Neutrophil (primary cell): ENCODE measurements at regions not wholly inside any gene's neighbourhood (a gene's known extent, or its start where the extent isn't known, plus 50 kb on each side); places are given as distances from the start of the nearest gene placed in this dataset.

ENCODE experiments used
- H3K27ac ChIP-seq: fragments of 200-600 bp; sonication (generic); 2 replicates; pipeline ENCODE4 v1.5.1; 2016; ENCODE audit warnings: mild to moderate bottlenecking, moderate library complexity
- H3K27me3 ChIP-seq: fragments of 200-600 bp; sonication (generic); 2 replicates; pipeline ENCODE4 v1.6.0; 2016; ENCODE audit warnings: mild to moderate bottlenecking
- H3K36me3 ChIP-seq: fragments of 200-600 bp; sonication (generic); 2 replicates; pipeline ENCODE4 v1.5.1; 2017
- H3K4me1 ChIP-seq, 2 experiments: fragments of 200-600 bp in 1 of 2; sonication (generic) in 1 of 2; 1 replicate in 1 of 2; 2 replicates in 1 of 2; pipeline versions ENCODE4 v1.5.1 to v1.6.1; 2013 to 2016; ENCODE audit warnings: low read depth in 1 of 2, low read length in 1 of 2, mild to moderate bottlenecking in 1 of 2, moderate library complexity in 1 of 2; ENCODE audit not compliant: control insufficient read depth in 1 of 2, insufficient read depth in 1 of 2
- H3K4me3 ChIP-seq, 2 experiments: fragments of 200-600 bp in 1 of 2; sonication (generic) in 1 of 2; 1 replicate in 1 of 2; 2 replicates in 1 of 2; pipeline ENCODE4 v1.5.1; 2013 to 2016; ENCODE audit warnings: low read depth in 1 of 2, low read length in 1 of 2, mild to moderate bottlenecking in 1 of 2, moderate library complexity in 1 of 2
- H3K9me3 ChIP-seq: fragments of 200-600 bp; sonication (generic); 2 replicates; pipeline ENCODE4 v1.5.1; 2016
- CTCF ChIP-seq: fragments of 200-600 bp; sonication (generic); IDR thresholded peaks from 2 replicates; pipeline ENCODE4 v1.5.1; 2016; ENCODE audit warnings: antibody characterized with exemption

DNA sequence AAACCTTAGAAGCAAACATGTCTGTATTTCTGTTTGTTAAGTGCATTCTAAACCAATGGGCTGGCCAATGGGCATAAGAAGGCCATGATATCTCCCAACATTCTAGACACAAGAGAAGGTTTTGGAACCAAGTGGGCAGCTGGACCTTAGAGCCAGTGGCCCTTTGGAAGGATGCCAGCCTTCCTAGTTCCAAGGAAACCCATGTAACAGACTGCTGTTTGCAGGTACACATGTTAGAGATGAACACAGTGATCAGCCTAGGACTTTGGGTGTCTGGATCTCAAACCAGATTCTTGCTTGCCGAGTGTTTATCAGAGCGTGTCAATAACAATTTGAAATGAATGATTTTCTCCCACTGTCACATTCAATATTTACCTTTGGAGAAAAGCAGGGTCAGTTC lies 97.5 kb upstream of the COPS8 start:
- Histone ChIP-seq H3K9me3 (no peaks in the 10 kb centered on the region), H3K36me3 (no peaks in the 10 kb centered on the region), H3K27ac (peak overlapping the region; percentile 94), H3K4me1 (peaks cover 40 to 45% of the 10 kb centered on the region in 2 experiments), H3K4me3 (peak overlapping the region in 1 of 2 experiments; percentile 55), H3K27me3 (no peaks in the 10 kb centered on the region)
- no peak for TF ChIP-seq CTCF

DNA sequence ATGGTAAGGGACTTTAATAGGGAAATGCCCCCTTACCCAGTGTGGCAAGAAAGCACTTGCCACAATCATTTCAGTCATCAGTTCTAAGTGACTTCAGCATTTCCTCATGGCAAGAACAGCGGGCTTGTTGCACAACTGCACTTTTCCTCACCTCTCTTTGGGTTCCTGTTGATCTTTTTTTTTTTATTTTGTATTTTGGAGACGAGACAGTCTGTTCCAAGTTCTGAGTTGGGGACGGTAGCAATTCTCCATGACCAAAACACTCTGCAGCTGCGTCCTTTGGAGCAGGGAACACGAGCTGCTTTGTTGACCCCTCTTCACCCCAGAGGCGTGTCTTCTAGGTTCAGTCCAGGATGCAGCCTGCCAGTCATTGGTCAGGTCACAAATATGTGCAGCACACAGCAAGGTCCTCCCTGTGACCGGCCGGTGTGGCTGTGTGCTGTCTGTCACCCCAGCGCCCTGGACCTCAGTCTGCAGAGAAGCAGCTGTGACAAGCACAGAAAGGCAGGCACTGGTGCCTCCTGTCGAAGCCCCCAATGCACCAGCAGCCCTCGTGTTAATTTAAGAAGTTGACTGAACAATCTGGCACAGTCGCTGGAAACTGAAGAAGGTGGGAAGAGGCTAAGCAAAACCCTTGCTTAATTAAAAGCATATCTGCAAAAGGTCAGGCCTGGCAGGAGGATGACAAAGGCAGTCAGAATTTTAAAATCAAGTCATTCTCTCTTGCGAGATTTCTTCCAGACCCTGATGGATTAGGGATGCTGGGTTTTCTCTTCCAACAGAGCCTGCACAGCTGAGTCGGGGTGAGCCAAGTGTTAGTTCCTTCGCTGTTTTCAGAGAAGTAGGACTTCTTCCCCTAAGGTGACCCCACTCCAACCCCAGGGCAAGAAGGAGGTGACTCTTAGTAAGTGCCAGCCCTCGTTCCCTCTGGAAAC lies 96.7 kb upstream of the COPS8 start:
- H3K4me3 ChIP-seq, result peak overlapping the region; percentile 42 to 55
- peaks cover 45 to 52% of the 10 kb centered on the region in 2 experiments for H3K4me1 ChIP-seq
- no peaks in the 10 kb centered on the region for H3K9me3 ChIP-seq
- H3K36me3 ChIP-seq, result no peaks in the 10 kb centered on the region
- H3K27ac ChIP-seq, result peak overlapping the region; percentile 94
- no peaks in the 10 kb centered on the region for H3K27me3 ChIP-seq
- no peak for TF ChIP-seq CTCF

GRCh38 chr2:236990552-236990951 lies 95.1 kb upstream of the COPS8 start:
- H3K4me3 ChIP-seq, result no peak overlapping the region
- H3K36me3 ChIP-seq, result no peaks in the 10 kb centered on the region
- H3K27me3 ChIP-seq, result no peaks in the 10 kb centered on the region
- H3K9me3 ChIP-seq, result no peaks in the 10 kb centered on the region
- peaks cover 45 to 54% of the 10 kb centered on the region in 2 experiments for H3K4me1 ChIP-seq
- no peak for TF ChIP-seq CTCF
- H3K27ac ChIP-seq, result peak overlapping the region; percentile 94

GRCh38 chr2:236991874-236992273 lies 93.8 kb upstream of the COPS8 start:
- Histone ChIP-seq H3K36me3 (no peaks in the 10 kb centered on the region), H3K27me3 (peaks cover 7% of the 10 kb centered on the region), H3K27ac (no peak overlapping the region), H3K9me3 (no peaks in the 10 kb centered on the region), H3K4me1 (peaks cover 44 to 49% of the 10 kb centered on the region in 2 experiments), H3K4me3 (no peak overlapping the region)
- TF ChIP-seq CTCF, result no peak

DNA sequence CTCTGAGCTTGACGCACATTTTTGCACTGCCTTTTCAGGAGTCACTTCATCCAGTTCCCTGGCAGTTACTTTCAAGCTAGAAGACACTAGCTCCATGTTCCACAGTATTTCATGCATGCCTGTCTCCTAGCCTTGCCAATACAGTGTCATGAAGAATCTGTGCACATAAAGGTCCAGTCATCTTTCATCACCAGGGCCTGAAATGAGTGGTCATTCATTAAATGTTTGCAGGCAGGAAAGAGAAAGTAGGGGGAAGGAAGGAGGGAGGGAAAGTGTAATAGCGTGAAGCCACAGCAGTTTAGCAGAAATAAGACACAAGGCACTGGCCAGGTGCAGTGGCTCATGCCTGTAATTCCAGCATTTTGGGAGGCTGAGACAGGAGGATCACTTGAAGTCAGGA lies 92.4 kb upstream of the COPS8 start:
- H3K4me1 ChIP-seq, result peaks cover 30 to 35% of the 10 kb centered on the region in 2 experiments
- no peaks in the 10 kb centered on the region for H3K9me3 ChIP-seq
- peaks cover 9% of the 10 kb centered on the region for H3K27me3 ChIP-seq
- H3K36me3 ChIP-seq, result no peaks in the 10 kb centered on the region
- H3K4me3 ChIP-seq, result no peak overlapping the region
- H3K27ac ChIP-seq, result no peak overlapping the region
- no peak for TF ChIP-seq CTCF
